ENCODE measurements at regions not wholly inside any gene's neighbourhood (a gene's known extent, or its start where the extent isn't known, plus 50 kb on each side); places are given as distances from the start of the nearest gene placed in this dataset.

- DNase-seq: no peak
Measured at GRCh38 chr2:8030573-8031303, 651.1 kb upstream of the ID2 start.

- DNase-seq: no peak
Measured at GRCh38 chr2:8031370-8031769, 650.5 kb upstream of the ID2 start.

GRCh38 chr2:8033546-8034096, 648.2 kb upstream of the ID2 start:
- DNase-seq: no peak

- DNase-seq: no peak
Measured at GRCh38 chr2:8036366-8036765, 645.5 kb upstream of the ID2 start.

GRCh38 chr2:8039732-8040131, 642.1 kb upstream of the ID2 start:
- DNase-seq: no peak

- DNase-seq: no peak
Measured at GRCh38 chr2:8043295-8043694, 638.6 kb upstream of the ID2 start.

- no peak for DNase-seq
Measured at GRCh38 chr2:8044046-8044594, 637.7 kb upstream of the ID2 start.

GRCh38 chr2:8045081-8045614, 636.7 kb upstream of the ID2 start:
- DNase-seq: no peak

- no peak for DNase-seq
Measured at GRCh38 chr2:8046849-8047248, 635.0 kb upstream of the ID2 start.

GRCh38 chr2:8049176-8049575, 632.7 kb upstream of the ID2 start:
- no peak for DNase-seq

- no peak for DNase-seq
Measured at GRCh38 chr2:8049851-8050571, 631.8 kb upstream of the ID2 start.

- DNase-seq: no peak
Measured at GRCh38 chr2:8053216-8053615, 628.6 kb upstream of the ID2 start.

- DNase-seq: no peak
Measured at GRCh38 chr2:8054070-8054469, 627.8 kb upstream of the ID2 start.

- DNase-seq: peak; percentile 28
Measured at GRCh38 chr2:8058652-8059051, 623.2 kb upstream of the ID2 start.

- DNase-seq: no peak
Measured at GRCh38 chr2:8059255-8059654, 622.6 kb upstream of the ID2 start.

GRCh38 chr2:8059794-8060193, 622.1 kb upstream of the ID2 start:
- no peak for DNase-seq

GRCh38 chr2:8061219-8061618, 620.6 kb upstream of the ID2 start:
- no peak for DNase-seq

GRCh38 chr2:8064603-8065002, 617.3 kb upstream of the ID2 start:
- DNase-seq: no peak

GRCh38 chr2:8065191-8065590, 616.7 kb upstream of the ID2 start:
- no peak for DNase-seq

- no peak for DNase-seq
Measured at GRCh38 chr2:8067784-8068336, 614.0 kb upstream of the ID2 start.

GRCh38 chr2:8072907-8073306, 608.9 kb upstream of the ID2 start:
- DNase-seq: no peak

GRCh38 chr2:8073916-8074315, 607.9 kb upstream of the ID2 start:
- no peak for DNase-seq
